CD14-positive monocyte (primary cell): ENCODE measurements at regions not wholly inside any gene's neighbourhood (a gene's known extent, or its start where the extent isn't known, plus 50 kb on each side); places are given as distances from the start of the nearest gene placed in this dataset.

ENCODE experiments used
- DNase-seq, 3 donors: peaks; one replicate each; pipeline ENCODE4 v3.0.0-alpha.2; 2011 to 2022
- H2AFZ ChIP-seq: 2 replicates; pipeline ENCODE4 v1.6.0; 2012; ENCODE audit warnings: mild to moderate bottlenecking, low read depth, low read length, inconsistent platforms; ENCODE audit not compliant: insufficient read depth, poor library complexity, severe bottlenecking
- H3K27ac ChIP-seq, 2 donors: 1 replicate in 1 of 2; 2 replicates in 1 of 2; pipeline ENCODE4 v1.5.1; 2012 to 2013; ENCODE audit warnings: low read length in 2 of 2, control low read depth in 1 of 2, inconsistent platforms in 1 of 2, low read depth in 1 of 2, mild to moderate bottlenecking in 1 of 2
- H3K27me3 ChIP-seq, 2 donors: one replicate each; pipeline versions ENCODE4 v1.6.0 to v1.6.1; 2011 to 2013; ENCODE audit warnings: low read length in 2 of 2; ENCODE audit not compliant: control insufficient read depth in 2 of 2, insufficient read depth in 2 of 2
- H3K36me3 ChIP-seq, 2 donors: replicated peaks in 1 of 2; 1 replicate in 1 of 2; 2 replicates in 1 of 2; pipeline versions ENCODE4 v1.5.1 to v1.6.1; 2012 to 2013; ENCODE audit warnings: low read length in 2 of 2, control low read depth in 1 of 2, inconsistent platforms in 1 of 2, mild to moderate bottlenecking in 1 of 2; ENCODE audit not compliant: insufficient read depth in 2 of 2, control insufficient read depth in 1 of 2
- H3K4me1 ChIP-seq, 2 donors: 1 replicate in 1 of 2; 2 replicates in 1 of 2; pipeline versions ENCODE4 v1.5.1 to v1.6.1; 2012 to 2013; ENCODE audit warnings: low read length in 2 of 2, control low read depth in 1 of 2, inconsistent platforms in 1 of 2, mild to moderate bottlenecking in 1 of 2, moderate library complexity in 1 of 2; ENCODE audit not compliant: insufficient read depth in 2 of 2, control insufficient read depth in 1 of 2
- H3K4me2 ChIP-seq: replicated peaks from 2 replicates; pipeline ENCODE3; 2012; ENCODE audit warnings: low read length, moderate library complexity, mild to moderate bottlenecking; ENCODE audit not compliant: poor library complexity, severe bottlenecking; ENCODE audit errors: extremely low read depth
- H3K4me3 ChIP-seq, 3 experiments: fragments of 200-600 bp in 1 of 3; sonication (generic) in 1 of 3; replicated peaks in 1 of 3; 1 replicate in 2 of 3; 2 replicates in 1 of 3; pipeline ENCODE4 v1.5.1; 2011 to 2013; ENCODE audit warnings: low read length in 3 of 3, mild to moderate bottlenecking in 3 of 3, control low read depth in 2 of 3, low read depth in 2 of 3, inconsistent platforms in 1 of 3, moderate library complexity in 1 of 3
- H3K79me2 ChIP-seq: 2 replicates; pipeline ENCODE4 v1.6.0; 2012; ENCODE audit warnings: mild to moderate bottlenecking, control low read depth, inconsistent platforms, low read length, moderate library complexity; ENCODE audit not compliant: insufficient read depth
- H3K9ac ChIP-seq: 2 replicates; pipeline ENCODE4 v1.6.0; 2017; ENCODE audit warnings: low read length, mild to moderate bottlenecking; ENCODE audit not compliant: insufficient read depth, poor library complexity, severe bottlenecking
- H3K9me3 ChIP-seq, 2 donors: replicated peaks in 1 of 2; 1 replicate in 1 of 2; 2 replicates in 1 of 2; pipeline versions ENCODE4 v1.5.1 to v1.6.1; 2012 to 2013; ENCODE audit warnings: low read length in 2 of 2, control low read depth in 1 of 2; ENCODE audit not compliant: control insufficient read depth in 1 of 2, insufficient read depth in 1 of 2
- H4K20me1 ChIP-seq: 2 replicates; pipeline ENCODE4 v1.6.0; 2012; ENCODE audit warnings: mild to moderate bottlenecking, low read length, control low read depth, moderate library complexity; ENCODE audit not compliant: insufficient read depth
- H3K27ac Mint-ChIP-seq, 7 donors: one replicate each; pipeline ENCODE4 v1.8.0; 2020; ENCODE audit warnings: mild to moderate bottlenecking in 7 of 7, mixed read lengths in 7 of 7, moderate library complexity in 6 of 7, inconsistent platforms in 2 of 7
- H3K27me3 Mint-ChIP-seq, 3 donors: one replicate each; pipeline ENCODE4 v1.8.0; 2021 to 2022; ENCODE audit warnings: low read depth in 3 of 3, mild to moderate bottlenecking in 3 of 3, mixed read lengths in 3 of 3, moderate library complexity in 3 of 3, inconsistent platforms in 1 of 3
- H3K36me3 Mint-ChIP-seq, 2 donors: one replicate each; pipeline ENCODE4 v1.8.0; 2020; ENCODE audit warnings: mixed read lengths in 2 of 2, inconsistent platforms in 1 of 2, mild to moderate bottlenecking in 1 of 2
- H3K4me1 Mint-ChIP-seq: one replicate; pipeline ENCODE4 v1.8.0; 2020; ENCODE audit warnings: mild to moderate bottlenecking, mixed read lengths
- H3K4me3 Mint-ChIP-seq, 2 donors: one replicate each; pipeline ENCODE4 v1.8.0; 2020; ENCODE audit warnings: mild to moderate bottlenecking in 2 of 2, mixed read lengths in 2 of 2, moderate library complexity in 1 of 2
- H3K9me3 Mint-ChIP-seq, 7 donors: one replicate each; pipeline ENCODE4 v1.8.0; 2020 to 2022; ENCODE audit warnings: mixed read lengths in 7 of 7, mild to moderate bottlenecking in 6 of 7, moderate library complexity in 6 of 7, inconsistent platforms in 2 of 7
- WGBS: methylation state at CpG from one replicate; pipeline ENCODE4 v1.1.5; 2013; ENCODE audit warnings: missing lambda C conversion rate; ENCODE audit not compliant: insufficient coverage; 5-methylcytosine and 5-hydroxymethylcytosine counted together
- intact Hi-C, 2 donors: fragments of 100-400 bp; cut with micrococcal nuclease; formaldehyde crosslinking; loops; one replicate each; pipeline versions ENCODE4 v1.15.0 to v1.15.1; 2023
- TF ChIP-seq, protein P1 (sequence below): fragments of 200-600 bp; IDR thresholded peaks from one replicate; pipeline ENCODE4 v1.8.0; 2022; ENCODE audit warnings: antibody characterized with exemption, mild to moderate bottlenecking

DNA sequence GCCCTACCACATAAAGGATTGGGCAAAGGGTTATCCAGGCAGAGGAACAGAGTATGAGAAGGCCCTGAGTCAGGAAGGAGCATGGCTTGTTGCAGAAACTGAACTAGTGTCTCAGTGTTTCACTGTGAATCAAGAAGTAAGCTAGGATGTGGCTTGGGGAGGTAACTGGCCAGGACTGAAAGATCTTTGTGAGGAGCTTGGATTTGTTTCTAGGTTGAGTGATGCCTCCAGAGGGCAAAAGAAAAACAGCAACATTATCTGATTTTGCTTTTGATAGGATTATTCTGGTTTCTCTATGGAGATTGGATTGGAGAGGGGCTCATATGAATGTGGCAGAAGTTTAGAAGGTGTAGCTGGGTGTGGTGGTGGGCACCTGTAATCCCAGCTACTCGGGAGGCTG is 137.9 kb upstream of the HDAC9 start:
- no peaks in the 10 kb centered on the region for H3K9me3 Mint-ChIP-seq

DNA sequence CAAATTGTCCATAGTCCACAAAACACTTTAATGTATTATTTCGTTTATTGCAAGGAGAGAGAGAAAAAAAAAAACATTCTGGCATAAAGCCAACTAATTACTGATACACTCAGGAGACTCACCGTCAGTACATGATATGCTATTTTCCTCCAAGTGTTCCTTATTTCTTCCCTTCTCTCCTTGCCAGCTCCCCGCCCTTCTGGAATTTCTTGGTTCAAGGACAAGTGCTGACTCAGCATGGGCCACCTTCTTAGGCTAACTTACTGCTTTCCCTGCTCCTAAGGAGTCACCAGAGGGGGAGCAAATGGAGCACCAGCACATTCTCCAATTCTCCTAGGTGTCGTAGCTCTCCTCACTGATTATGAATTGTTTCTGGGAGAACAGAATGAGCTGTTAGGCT is 133.8 kb upstream of the HDAC9 start:
- DNase-seq, result no peak
- H3K4me2 ChIP-seq, result no peak overlapping the region
- no peak overlapping the region for H2AFZ ChIP-seq
- H3K36me3 ChIP-seq, result peaks cover 2 to 4% of the 10 kb centered on the region in 2 donors
- peaks cover 1 to 3% (median 2%) of the 10 kb centered on the region in 3 donors for H3K27me3 Mint-ChIP-seq
- peaks cover 93% of the 10 kb centered on the region for H3K79me2 ChIP-seq
- no peaks in the 10 kb centered on the region for H3K4me1 Mint-ChIP-seq
- no peak overlapping the region for H3K27ac Mint-ChIP-seq
- H3K9ac ChIP-seq, result no peak overlapping the region
- peaks cover 87% of the 10 kb centered on the region for H4K20me1 ChIP-seq
- H3K4me1 ChIP-seq, result no peaks in the 10 kb centered on the region
- H3K27me3 ChIP-seq, result no peaks in the 10 kb centered on the region
- no peaks in the 10 kb centered on the region for H3K9me3 ChIP-seq
- H3K27ac ChIP-seq, result no peak overlapping the region
- no peak overlapping the region for H3K4me3 Mint-ChIP-seq
- no peak overlapping the region for H3K4me3 ChIP-seq
- H3K9me3 Mint-ChIP-seq, result no peaks in the 10 kb centered on the region
- intact Hi-C loops, result no loop called here
- TF ChIP-seq, protein P1, sequence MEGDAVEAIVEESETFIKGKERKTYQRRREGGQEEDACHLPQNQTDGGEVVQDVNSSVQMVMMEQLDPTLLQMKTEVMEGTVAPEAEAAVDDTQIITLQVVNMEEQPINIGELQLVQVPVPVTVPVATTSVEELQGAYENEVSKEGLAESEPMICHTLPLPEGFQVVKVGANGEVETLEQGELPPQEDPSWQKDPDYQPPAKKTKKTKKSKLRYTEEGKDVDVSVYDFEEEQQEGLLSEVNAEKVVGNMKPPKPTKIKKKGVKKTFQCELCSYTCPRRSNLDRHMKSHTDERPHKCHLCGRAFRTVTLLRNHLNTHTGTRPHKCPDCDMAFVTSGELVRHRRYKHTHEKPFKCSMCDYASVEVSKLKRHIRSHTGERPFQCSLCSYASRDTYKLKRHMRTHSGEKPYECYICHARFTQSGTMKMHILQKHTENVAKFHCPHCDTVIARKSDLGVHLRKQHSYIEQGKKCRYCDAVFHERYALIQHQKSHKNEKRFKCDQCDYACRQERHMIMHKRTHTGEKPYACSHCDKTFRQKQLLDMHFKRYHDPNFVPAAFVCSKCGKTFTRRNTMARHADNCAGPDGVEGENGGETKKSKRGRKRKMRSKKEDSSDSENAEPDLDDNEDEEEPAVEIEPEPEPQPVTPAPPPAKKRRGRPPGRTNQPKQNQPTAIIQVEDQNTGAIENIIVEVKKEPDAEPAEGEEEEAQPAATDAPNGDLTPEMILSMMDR, result no peak
- WGBS, result 67% methylated on average over 2 of the region's 4 CpGs
- peaks cover 16 to 17% of the 10 kb centered on the region in 2 donors for H3K36me3 Mint-ChIP-seq

More for the DNA sequence above, 137.9 kb upstream of the HDAC9 start:
- intact Hi-C loops, result no loop called here
- Histone ChIP-seq H3K4me1 (peaks cover 3 to 10% of the 10 kb centered on the region in 2 donors), H3K27ac (peak overlapping the region in 1 of 2 donors; percentile 8), H3K4me3 (no peak overlapping the region), H3K79me2 (peaks cover 86% of the 10 kb centered on the region), H3K9me3 (no peaks in the 10 kb centered on the region), H3K9ac (no peak overlapping the region), H2AFZ (no peak overlapping the region), H3K36me3 (peaks cover 2 to 13% of the 10 kb centered on the region in 2 donors), H4K20me1 (peaks cover 82% of the 10 kb centered on the region), H3K27me3 (no peaks in the 10 kb centered on the region), H3K4me2 (no peak overlapping the region)
- no peak overlapping the region for H3K4me3 Mint-ChIP-seq
- TF ChIP-seq, protein P1, result peak; percentile 55
- peak in 1 of 3 donors; percentile 11 for DNase-seq
- H3K4me1 Mint-ChIP-seq, result peaks cover 10% of the 10 kb centered on the region
- H3K36me3 Mint-ChIP-seq, result peaks cover 9 to 13% of the 10 kb centered on the region in 2 donors
- H3K27ac Mint-ChIP-seq, result peak overlapping the region in 2 of 7 donors; percentile 35 to 75
- WGBS, result no CpG with 5 or more reads among the region's 1 CpG
- peaks cover 1 to 3% (median 2%) of the 10 kb centered on the region in 3 donors for H3K27me3 Mint-ChIP-seq
